CD14-positive monocyte (primary cell): ENCODE measurements at regions not wholly inside any gene's neighbourhood (a gene's known extent, or its start where the extent isn't known, plus 50 kb on each side); places are given as distances from the start of the nearest gene placed in this dataset.

Experiments used
- DNase-seq, 3 donors: peaks; one replicate each; pipeline ENCODE4 v3.0.0-alpha.2; 2011 to 2022
- H2AFZ ChIP-seq: 2 replicates; pipeline ENCODE4 v1.6.0; 2012; ENCODE audit warnings: mild to moderate bottlenecking, low read depth, low read length, inconsistent platforms; ENCODE audit not compliant: insufficient read depth, poor library complexity, severe bottlenecking
- H3K27ac ChIP-seq, 2 donors: 1 replicate in 1 of 2; 2 replicates in 1 of 2; pipeline ENCODE4 v1.5.1; 2012 to 2013; ENCODE audit warnings: low read length in 2 of 2, control low read depth in 1 of 2, inconsistent platforms in 1 of 2, low read depth in 1 of 2, mild to moderate bottlenecking in 1 of 2
- H3K27me3 ChIP-seq, 2 donors: one replicate each; pipeline versions ENCODE4 v1.6.0 to v1.6.1; 2011 to 2013; ENCODE audit warnings: low read length in 2 of 2; ENCODE audit not compliant: control insufficient read depth in 2 of 2, insufficient read depth in 2 of 2
- H3K36me3 ChIP-seq, 2 donors: replicated peaks in 1 of 2; 1 replicate in 1 of 2; 2 replicates in 1 of 2; pipeline versions ENCODE4 v1.5.1 to v1.6.1; 2012 to 2013; ENCODE audit warnings: low read length in 2 of 2, control low read depth in 1 of 2, inconsistent platforms in 1 of 2, mild to moderate bottlenecking in 1 of 2; ENCODE audit not compliant: insufficient read depth in 2 of 2, control insufficient read depth in 1 of 2
- H3K4me1 ChIP-seq, 2 donors: 1 replicate in 1 of 2; 2 replicates in 1 of 2; pipeline versions ENCODE4 v1.5.1 to v1.6.1; 2012 to 2013; ENCODE audit warnings: low read length in 2 of 2, control low read depth in 1 of 2, inconsistent platforms in 1 of 2, mild to moderate bottlenecking in 1 of 2, moderate library complexity in 1 of 2; ENCODE audit not compliant: insufficient read depth in 2 of 2, control insufficient read depth in 1 of 2
- H3K4me2 ChIP-seq: replicated peaks from 2 replicates; pipeline ENCODE3; 2012; ENCODE audit warnings: low read length, moderate library complexity, mild to moderate bottlenecking; ENCODE audit not compliant: poor library complexity, severe bottlenecking; ENCODE audit errors: extremely low read depth
- H3K4me3 ChIP-seq, 3 experiments: fragments of 200-600 bp in 1 of 3; sonication (generic) in 1 of 3; replicated peaks in 1 of 3; 1 replicate in 2 of 3; 2 replicates in 1 of 3; pipeline ENCODE4 v1.5.1; 2011 to 2013; ENCODE audit warnings: low read length in 3 of 3, mild to moderate bottlenecking in 3 of 3, control low read depth in 2 of 3, low read depth in 2 of 3, inconsistent platforms in 1 of 3, moderate library complexity in 1 of 3
- H3K79me2 ChIP-seq: 2 replicates; pipeline ENCODE4 v1.6.0; 2012; ENCODE audit warnings: mild to moderate bottlenecking, control low read depth, inconsistent platforms, low read length, moderate library complexity; ENCODE audit not compliant: insufficient read depth
- H3K9ac ChIP-seq: 2 replicates; pipeline ENCODE4 v1.6.0; 2017; ENCODE audit warnings: low read length, mild to moderate bottlenecking; ENCODE audit not compliant: insufficient read depth, poor library complexity, severe bottlenecking
- H3K9me3 ChIP-seq, 2 donors: replicated peaks in 1 of 2; 1 replicate in 1 of 2; 2 replicates in 1 of 2; pipeline versions ENCODE4 v1.5.1 to v1.6.1; 2012 to 2013; ENCODE audit warnings: low read length in 2 of 2, control low read depth in 1 of 2; ENCODE audit not compliant: control insufficient read depth in 1 of 2, insufficient read depth in 1 of 2
- H4K20me1 ChIP-seq: 2 replicates; pipeline ENCODE4 v1.6.0; 2012; ENCODE audit warnings: mild to moderate bottlenecking, low read length, control low read depth, moderate library complexity; ENCODE audit not compliant: insufficient read depth
- H3K27ac Mint-ChIP-seq, 7 donors: one replicate each; pipeline ENCODE4 v1.8.0; 2020; ENCODE audit warnings: mild to moderate bottlenecking in 7 of 7, mixed read lengths in 7 of 7, moderate library complexity in 6 of 7, inconsistent platforms in 2 of 7
- H3K27me3 Mint-ChIP-seq, 3 donors: one replicate each; pipeline ENCODE4 v1.8.0; 2021 to 2022; ENCODE audit warnings: low read depth in 3 of 3, mild to moderate bottlenecking in 3 of 3, mixed read lengths in 3 of 3, moderate library complexity in 3 of 3, inconsistent platforms in 1 of 3
- H3K36me3 Mint-ChIP-seq, 2 donors: one replicate each; pipeline ENCODE4 v1.8.0; 2020; ENCODE audit warnings: mixed read lengths in 2 of 2, inconsistent platforms in 1 of 2, mild to moderate bottlenecking in 1 of 2
- H3K4me1 Mint-ChIP-seq: one replicate; pipeline ENCODE4 v1.8.0; 2020; ENCODE audit warnings: mild to moderate bottlenecking, mixed read lengths
- H3K4me3 Mint-ChIP-seq, 2 donors: one replicate each; pipeline ENCODE4 v1.8.0; 2020; ENCODE audit warnings: mild to moderate bottlenecking in 2 of 2, mixed read lengths in 2 of 2, moderate library complexity in 1 of 2
- H3K9me3 Mint-ChIP-seq, 7 donors: one replicate each; pipeline ENCODE4 v1.8.0; 2020 to 2022; ENCODE audit warnings: mixed read lengths in 7 of 7, mild to moderate bottlenecking in 6 of 7, moderate library complexity in 6 of 7, inconsistent platforms in 2 of 7
- WGBS: methylation state at CpG from one replicate; pipeline ENCODE4 v1.1.5; 2013; ENCODE audit warnings: missing lambda C conversion rate; ENCODE audit not compliant: insufficient coverage; 5-methylcytosine and 5-hydroxymethylcytosine counted together
- intact Hi-C, 2 donors: fragments of 100-400 bp; cut with micrococcal nuclease; formaldehyde crosslinking; loops; one replicate each; pipeline versions ENCODE4 v1.15.0 to v1.15.1; 2023
- TF ChIP-seq, protein P1 (sequence below): fragments of 200-600 bp; IDR thresholded peaks from one replicate; pipeline ENCODE4 v1.8.0; 2022; ENCODE audit warnings: antibody characterized with exemption, mild to moderate bottlenecking

DNA sequence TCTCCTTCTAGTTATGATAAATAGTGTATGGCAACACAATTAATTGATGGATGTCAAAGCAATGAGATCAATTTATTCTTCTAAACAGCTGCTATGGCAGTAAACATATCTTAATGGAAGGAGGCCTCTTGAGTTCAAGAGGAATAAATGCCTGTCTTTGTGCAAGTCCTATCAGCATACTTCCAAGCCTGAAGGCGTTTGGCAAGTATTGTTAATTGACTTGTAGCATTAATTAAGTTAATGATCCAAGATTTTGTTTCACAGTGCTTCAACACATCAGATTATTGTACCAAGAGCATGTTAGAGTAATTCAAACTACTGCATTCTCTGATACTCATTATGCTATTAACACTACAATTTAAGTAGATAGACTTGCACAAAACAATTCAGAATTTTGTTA lies 144.8 kb downstream of the FAT4 start:
- WGBS, result no CpG with 5 or more reads among the region's 1 CpG
- Histone ChIP-seq H2AFZ (no peak overlapping the region), H3K9ac (no peak overlapping the region)

GRCh38 chr4:125461676-125462363 lies 147.1 kb downstream of the FAT4 start:
- no peak overlapping the region for H3K4me3 ChIP-seq
- no peaks in the 10 kb centered on the region for H3K79me2 ChIP-seq
- Mint-ChIP-seq H3K36me3 (no peaks in the 10 kb centered on the region), H3K27me3 (no peaks in the 10 kb centered on the region), H3K9me3 (peaks cover 0 to 3% (median 0%) of the 10 kb centered on the region in 7 donors), H3K4me3 (no peak overlapping the region), H3K27ac (no peak overlapping the region), H3K4me1 (no peaks in the 10 kb centered on the region)
- 17% methylated on average over 1 of the region's 3 CpGs for WGBS
- H2AFZ ChIP-seq, result no peak overlapping the region
- DNase-seq, result no peak
- H3K4me2 ChIP-seq, result no peak overlapping the region
- TF ChIP-seq, protein P1, sequence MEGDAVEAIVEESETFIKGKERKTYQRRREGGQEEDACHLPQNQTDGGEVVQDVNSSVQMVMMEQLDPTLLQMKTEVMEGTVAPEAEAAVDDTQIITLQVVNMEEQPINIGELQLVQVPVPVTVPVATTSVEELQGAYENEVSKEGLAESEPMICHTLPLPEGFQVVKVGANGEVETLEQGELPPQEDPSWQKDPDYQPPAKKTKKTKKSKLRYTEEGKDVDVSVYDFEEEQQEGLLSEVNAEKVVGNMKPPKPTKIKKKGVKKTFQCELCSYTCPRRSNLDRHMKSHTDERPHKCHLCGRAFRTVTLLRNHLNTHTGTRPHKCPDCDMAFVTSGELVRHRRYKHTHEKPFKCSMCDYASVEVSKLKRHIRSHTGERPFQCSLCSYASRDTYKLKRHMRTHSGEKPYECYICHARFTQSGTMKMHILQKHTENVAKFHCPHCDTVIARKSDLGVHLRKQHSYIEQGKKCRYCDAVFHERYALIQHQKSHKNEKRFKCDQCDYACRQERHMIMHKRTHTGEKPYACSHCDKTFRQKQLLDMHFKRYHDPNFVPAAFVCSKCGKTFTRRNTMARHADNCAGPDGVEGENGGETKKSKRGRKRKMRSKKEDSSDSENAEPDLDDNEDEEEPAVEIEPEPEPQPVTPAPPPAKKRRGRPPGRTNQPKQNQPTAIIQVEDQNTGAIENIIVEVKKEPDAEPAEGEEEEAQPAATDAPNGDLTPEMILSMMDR, result no peak
- intact Hi-C loops, result no loop called here
- H3K36me3 ChIP-seq, result no peaks in the 10 kb centered on the region
- H3K9me3 ChIP-seq, result no peaks in the 10 kb centered on the region
- no peaks in the 10 kb centered on the region for H4K20me1 ChIP-seq
- H3K9ac ChIP-seq, result no peak overlapping the region
- no peaks in the 10 kb centered on the region for H3K4me1 ChIP-seq
- no peaks in the 10 kb centered on the region for H3K27me3 ChIP-seq
- H3K27ac ChIP-seq, result no peak overlapping the region

More for the DNA sequence above, 144.8 kb downstream of the FAT4 start:
- H3K4me3 Mint-ChIP-seq, result no peak overlapping the region
- H3K27ac ChIP-seq, result no peak overlapping the region
- peaks cover 0 to 2% (median 0%) of the 10 kb centered on the region in 7 donors for H3K9me3 Mint-ChIP-seq
- intact Hi-C loops, result no loop called here
- no peak overlapping the region for H3K4me2 ChIP-seq
- no peak for DNase-seq
- H3K9me3 ChIP-seq, result peaks cover 0 to 2% of the 10 kb centered on the region in 2 donors
- H3K4me1 Mint-ChIP-seq, result no peaks in the 10 kb centered on the region
- H4K20me1 ChIP-seq, result no peaks in the 10 kb centered on the region
- H3K36me3 Mint-ChIP-seq, result no peaks in the 10 kb centered on the region
- H3K27ac Mint-ChIP-seq, result no peak overlapping the region
- H3K4me3 ChIP-seq, result no peak overlapping the region
- no peaks in the 10 kb centered on the region for H3K4me1 ChIP-seq
- TF ChIP-seq, protein P1, result no peak
- no peaks in the 10 kb centered on the region for H3K36me3 ChIP-seq
- H3K27me3 ChIP-seq, result no peaks in the 10 kb centered on the region
- no peaks in the 10 kb centered on the region for H3K27me3 Mint-ChIP-seq
- H3K79me2 ChIP-seq, result no peaks in the 10 kb centered on the region
